Adrenal gland (tissue), 5 donors: ENCODE measurements at regions not wholly inside any gene's neighbourhood (a gene's known extent, or its start where the extent isn't known, plus 50 kb on each side); places are given as distances from the start of the nearest gene placed in this dataset.

Source experiments
- POLR2A ChIP-seq, 2 donors: fragments of 450-650 bp; IDR thresholded peaks; one replicate each; pipeline ENCODE4 v1.6.1; 2017; ENCODE audit warnings: antibody characterized with exemption in 2 of 2, mild to moderate bottlenecking in 2 of 2, moderate library complexity in 1 of 2
- TF ChIP-seq, protein P1 (sequence below), 6 experiments: fragments of 450-650 bp in 4 of 6; fragments of 200-600 bp in 2 of 6; sonication (generic) in 1 of 6; IDR thresholded peaks; 1 replicate in 5 of 6; 2 replicates in 1 of 6; pipeline versions ENCODE4 v1.5.1 to v1.8.0; 2016 to 2021; ENCODE audit warnings: antibody characterized with exemption in 6 of 6, mild to moderate bottlenecking in 2 of 6, moderate library complexity in 1 of 6
- donor health status: DM: no; HTN: no; CAD: no.

DNA sequence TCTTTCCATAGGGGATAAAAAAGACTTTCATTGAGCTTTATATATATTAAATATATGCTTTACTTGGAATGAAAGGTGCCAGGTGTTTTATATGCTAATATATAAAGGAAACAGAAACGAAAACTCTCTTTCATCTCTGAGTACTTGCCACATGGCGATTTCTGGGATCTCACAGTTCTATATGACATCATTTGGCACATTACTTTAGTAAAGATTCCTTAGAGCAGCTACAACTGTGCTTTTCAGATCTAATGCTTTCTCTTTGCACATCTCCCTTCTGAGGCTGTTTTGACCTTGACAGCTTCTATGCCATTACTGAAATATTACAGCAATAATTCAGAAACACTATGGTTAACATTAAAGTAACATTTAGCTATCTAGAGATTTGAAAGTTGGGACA lies 1082.9 kb upstream of the CDH2 start:
- TF ChIP-seq, protein P1, sequence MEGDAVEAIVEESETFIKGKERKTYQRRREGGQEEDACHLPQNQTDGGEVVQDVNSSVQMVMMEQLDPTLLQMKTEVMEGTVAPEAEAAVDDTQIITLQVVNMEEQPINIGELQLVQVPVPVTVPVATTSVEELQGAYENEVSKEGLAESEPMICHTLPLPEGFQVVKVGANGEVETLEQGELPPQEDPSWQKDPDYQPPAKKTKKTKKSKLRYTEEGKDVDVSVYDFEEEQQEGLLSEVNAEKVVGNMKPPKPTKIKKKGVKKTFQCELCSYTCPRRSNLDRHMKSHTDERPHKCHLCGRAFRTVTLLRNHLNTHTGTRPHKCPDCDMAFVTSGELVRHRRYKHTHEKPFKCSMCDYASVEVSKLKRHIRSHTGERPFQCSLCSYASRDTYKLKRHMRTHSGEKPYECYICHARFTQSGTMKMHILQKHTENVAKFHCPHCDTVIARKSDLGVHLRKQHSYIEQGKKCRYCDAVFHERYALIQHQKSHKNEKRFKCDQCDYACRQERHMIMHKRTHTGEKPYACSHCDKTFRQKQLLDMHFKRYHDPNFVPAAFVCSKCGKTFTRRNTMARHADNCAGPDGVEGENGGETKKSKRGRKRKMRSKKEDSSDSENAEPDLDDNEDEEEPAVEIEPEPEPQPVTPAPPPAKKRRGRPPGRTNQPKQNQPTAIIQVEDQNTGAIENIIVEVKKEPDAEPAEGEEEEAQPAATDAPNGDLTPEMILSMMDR (IDR thresholded peaks at IDR 0.05), result no peak
- TF ChIP-seq POLR2A (IDR thresholded peaks at IDR 0.05), result no peak
